ENCODE measurements at regions not wholly inside any gene's neighbourhood (a gene's known extent, or its start where the extent isn't known, plus 50 kb on each side); places are given as distances from the start of the nearest gene placed in this dataset.
"Not testable (repeated sequence)": the region's sequence is repeated elsewhere in the genome, so short reads cannot be mapped to it uniquely, and the experiment has no call there.

DNA sequence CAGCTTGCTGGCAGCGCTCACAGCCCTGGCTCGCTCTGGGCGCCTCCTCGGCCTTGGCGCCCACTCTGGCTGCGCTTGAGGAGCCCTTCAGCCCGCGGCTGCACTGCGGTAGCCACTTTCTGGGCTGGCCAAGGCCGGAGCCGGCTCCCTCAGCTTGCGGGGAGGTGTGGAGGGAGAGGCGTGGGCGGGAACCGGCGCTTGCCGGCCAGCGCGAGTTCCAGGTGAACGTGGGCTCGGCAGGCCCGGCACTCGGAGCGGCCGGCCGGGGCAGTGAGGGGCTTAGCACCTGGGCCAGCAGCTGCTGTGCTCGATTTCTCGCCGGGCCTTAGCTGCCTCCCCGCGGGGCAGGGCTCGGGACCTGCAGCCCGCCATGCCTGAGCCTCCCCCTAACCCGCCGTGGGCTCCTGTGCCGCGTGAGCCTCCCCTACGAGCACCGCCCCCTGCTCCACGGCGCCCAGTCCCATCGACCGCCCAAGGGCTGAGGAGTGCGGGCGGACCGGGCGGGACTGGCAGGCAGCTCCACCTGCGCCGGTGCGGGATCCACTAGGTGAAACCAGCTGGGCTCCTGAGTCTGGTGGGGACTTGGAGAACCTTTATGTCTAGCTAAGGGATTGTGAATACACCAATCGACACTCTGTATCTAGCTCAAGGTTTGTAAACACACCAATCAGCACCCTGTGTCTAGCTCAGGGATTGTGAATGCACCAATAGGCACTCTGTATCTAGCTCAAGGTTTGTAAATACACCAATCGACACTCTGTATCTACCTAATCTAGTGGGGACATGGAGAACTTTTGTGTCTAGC lies 1090.1 kb upstream of the TMPRSS15 start:
- BruUV-seq (replicated peaks); H3K36me3 ChIP-seq (ENCODE audit: control insufficient read depth, insufficient read depth, low read length); H3K9me1 ChIP-seq (ENCODE audit: control insufficient read depth, insufficient read depth, low read length); FAIRE-seq; H3K27me3 ChIP-seq (ENCODE audit: control insufficient read depth in 2 of 2, insufficient read depth in 2 of 2, low read length in 2 of 2); H4K20me1 ChIP-seq (replicated peaks; ENCODE audit: control insufficient read depth, insufficient read depth, low read length); in situ Hi-C loops (cut with MboI); intact Hi-C loops (cut with micrococcal nuclease); CTCF ChIA-PET (ENCODE audit: low intra/inter-chr PET ratio); H3K9me3 ChIP-seq (replicated peaks; ENCODE audit: control insufficient read depth, insufficient read depth, low read depth, low read length); H3K4me1 ChIP-seq (replicated peaks in 1 of 2; ENCODE audit: control insufficient read depth in 2 of 2, insufficient read depth in 2 of 2, low read length in 2 of 2); TF ChIP-seq REST (CRISPR knock-in tag; IDR thresholded peaks at IDR 0.05; ENCODE audit: low read depth): not testable (repeated sequence)
- 21% methylated on average over 24 of the region's 52 CpGs for WGBS (ENCODE audit: insufficient coverage, low coverage, missing lambda C conversion rate)
- peak overlapping the region; percentile 69 for H3K27ac ChIP-seq (ENCODE audit: extremely low read depth, low read depth, low read length)
- H3K4me2 ChIP-seq (ENCODE audit: insufficient read depth, low read length): peak overlapping the region; percentile 32; the same call in 1 of the 2 replicates
- peak overlapping the region; percentile 70 for H2AFZ ChIP-seq (ENCODE audit: low read depth, low read length)
- POLR2A ChIA-PET: interaction anchor here (0.6 kb wide), 1 partner anchor 9 kb away, joined by 3 read pairs; no protein-coding TSS in a partner anchor
- DNase-seq (ENCODE audit: extremely low read depth in 1 of 4, low spot score in 3 of 4) (peak in 1 of 4 experiments; percentile 53), ATAC-seq (peak; percentile 59)
- peak overlapping the region; percentile 71 to 87 for H3K9ac ChIP-seq (ENCODE audit: insufficient read depth in 1 of 2, low read depth in 2 of 2, low read length in 2 of 2)
- peaks cover 44% of the 10 kb centered on the region for H3K79me2 ChIP-seq (ENCODE audit: control insufficient read depth, insufficient read depth, low read length)
- peak overlapping the region; percentile 41 for H3K4me3 ChIP-seq
- TF ChIP-seq MBD2 (IDR thresholded peaks at IDR 0.05; ENCODE audit: borderline replicate concordance, low read depth) (0 out of 2 replicates have a peak, but pooled peaks have one; percentile 13), CXXC5 (CRISPR knock-in tag; IDR thresholded peaks at IDR 0.05) (0 out of 2 replicates have a peak, but pooled peaks have one; percentile 14), E2F6 (IDR thresholded peaks at IDR 0.05; ENCODE audit: borderline replicate concordance in 1 of 2, extremely low read depth in 1 of 2, insufficient read depth in 1 of 2, insufficient read length in 1 of 2, low read depth in 1 of 2, low read length in 1 of 2, poor library complexity in 1 of 2, severe bottlenecking in 1 of 2) (peak in 1 of 2 experiments; percentile 34), RB1 (IDR thresholded peaks at IDR 0.05; ENCODE audit: low read depth) (0 out of 2 replicates have a peak, but pooled peaks have one; percentile 12), ASH1L (IDR thresholded peaks at IDR 0.05; ENCODE audit: borderline replicate concordance, low read depth, partially characterized antibody) (peak; percentile 79), REST (IDR thresholded peaks at IDR 0.05; ENCODE audit: borderline replicate concordance) (peak; percentile 88)
- TF ChIP-seq, protein P1, sequence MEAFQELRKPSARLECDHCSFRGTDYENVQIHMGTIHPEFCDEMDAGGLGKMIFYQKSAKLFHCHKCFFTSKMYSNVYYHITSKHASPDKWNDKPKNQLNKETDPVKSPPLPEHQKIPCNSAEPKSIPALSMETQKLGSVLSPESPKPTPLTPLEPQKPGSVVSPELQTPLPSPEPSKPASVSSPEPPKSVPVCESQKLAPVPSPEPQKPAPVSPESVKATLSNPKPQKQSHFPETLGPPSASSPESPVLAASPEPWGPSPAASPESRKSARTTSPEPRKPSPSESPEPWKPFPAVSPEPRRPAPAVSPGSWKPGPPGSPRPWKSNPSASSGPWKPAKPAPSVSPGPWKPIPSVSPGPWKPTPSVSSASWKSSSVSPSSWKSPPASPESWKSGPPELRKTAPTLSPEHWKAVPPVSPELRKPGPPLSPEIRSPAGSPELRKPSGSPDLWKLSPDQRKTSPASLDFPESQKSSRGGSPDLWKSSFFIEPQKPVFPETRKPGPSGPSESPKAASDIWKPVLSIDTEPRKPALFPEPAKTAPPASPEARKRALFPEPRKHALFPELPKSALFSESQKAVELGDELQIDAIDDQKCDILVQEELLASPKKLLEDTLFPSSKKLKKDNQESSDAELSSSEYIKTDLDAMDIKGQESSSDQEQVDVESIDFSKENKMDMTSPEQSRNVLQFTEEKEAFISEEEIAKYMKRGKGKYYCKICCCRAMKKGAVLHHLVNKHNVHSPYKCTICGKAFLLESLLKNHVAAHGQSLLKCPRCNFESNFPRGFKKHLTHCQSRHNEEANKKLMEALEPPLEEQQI (IDR thresholded peaks at IDR 0.05): 0 out of 2 replicates have a peak, but pooled peaks have one; percentile 66

Measured in K562 (cell line).